Panc1 (cell line): ENCODE measurements at regions not wholly inside any gene's neighbourhood (a gene's known extent, or its start where the extent isn't known, plus 50 kb on each side); places are given as distances from the start of the nearest gene placed in this dataset.

Source experiments
- ATAC-seq: fragments of 200-7000 bp; cut with Tn5 transposase; 2 replicates; pipeline ENCODE4 v1.9.1; 2020; ENCODE audit warnings: mild to moderate bottlenecking, moderate library complexity
- BruUV-seq: library from RNA; stranded (reverse); fragments of 400-500 nt; replicated peaks from 2 replicates; lab custom pipeline; 2021; lab: Mats Ljungman, UMichigan
- CTCF ChIA-PET: fragments of 300-600 bp; sonication (Branson Sonifier 250); formaldehyde crosslinking; loops from one replicate; lab custom pipeline; 2022; ENCODE audit warnings: antibody characterized with exemption; lab: Charles Lee
- POLR2A ChIA-PET: fragments of 300-600 bp; sonication (Branson Sonifier 250); formaldehyde crosslinking; loops from one replicate; lab custom pipeline; 2022; ENCODE audit warnings: antibody characterized with exemption; lab: Charles Lee
- DNase-seq: peaks from one replicate; pipeline ENCODE4 v3.0.0-alpha.2; 2010; ENCODE audit warnings: low read depth, low spot score
- H3K27ac ChIP-seq: 2 replicates; pipeline ENCODE4 v1.5.1; 2011; ENCODE audit warnings: mild to moderate bottlenecking, low read length, inconsistent platforms
- H3K27me3 ChIP-seq: fragments of 200-500 bp; sonication (Bioruptor generic); 2 replicates; pipeline ENCODE4 v1.6.0; 2014; ENCODE audit warnings: low read length, inconsistent platforms; ENCODE audit not compliant: control insufficient read depth, insufficient read depth
- H3K36me3 ChIP-seq: fragments of 200-500 bp; sonication (Bioruptor generic); 2 replicates; pipeline ENCODE4 v1.5.1; 2014; ENCODE audit warnings: inconsistent platforms, mild to moderate bottlenecking, low read length, moderate library complexity; ENCODE audit not compliant: control insufficient read depth, insufficient read depth
- H3K4me1 ChIP-seq: 2 replicates; pipeline ENCODE4 v1.5.1; 2011; ENCODE audit warnings: inconsistent platforms, mild to moderate bottlenecking, low read length, moderate library complexity; ENCODE audit not compliant: control insufficient read depth, insufficient read depth
- H3K4me3 ChIP-seq, 2 experiments: 2 replicates each; pipeline ENCODE4 v1.5.1; 2011 to 2012; ENCODE audit warnings: low read depth in 2 of 2, low read length in 2 of 2, mild to moderate bottlenecking in 2 of 2, inconsistent platforms in 1 of 2, moderate library complexity in 1 of 2
- H3K9me3 ChIP-seq: fragments of 200-500 bp; sonication (Bioruptor generic); 2 replicates; pipeline ENCODE4 v1.5.1; 2014; ENCODE audit warnings: low read depth, mild to moderate bottlenecking, inconsistent platforms, low read length, moderate library complexity; ENCODE audit not compliant: control insufficient read depth, insufficient read depth
- CTCF ChIP-seq: fragments of 450-650 bp; IDR thresholded peaks from 2 replicates; pipeline ENCODE4 v1.5.1; 2017; ENCODE audit warnings: mild to moderate bottlenecking
- POLR2AphosphoS5 ChIP-seq: IDR thresholded peaks from 2 replicates; pipeline ENCODE4 v1.6.1; 2012; ENCODE audit warnings: mild to moderate bottlenecking, low read depth, low read length, moderate library complexity
- SIN3A ChIP-seq: IDR thresholded peaks from 2 replicates; pipeline ENCODE4 v1.6.1; 2012; ENCODE audit warnings: low read depth, mild to moderate bottlenecking, low read length, moderate library complexity, borderline replicate concordance; ENCODE audit not compliant: insufficient read depth
- TCF7L2 ChIP-seq: IDR thresholded peaks from 2 replicates; pipeline ENCODE4 v1.6.1; 2011; ENCODE audit warnings: mild to moderate bottlenecking, low read depth, low read length, inconsistent platforms
- in situ Hi-C: cut with HindIII; loops from 2 replicates; pipeline ENCODE4 v1.10.0; 2016; ENCODE audit warnings: low sequenced_read_pairs, low pct_unique_long_range_greater_than_20kb
- intact Hi-C: fragments of 100-400 bp; cut with micrococcal nuclease; formaldehyde crosslinking; loops from one replicate; pipeline ENCODE4 v1.10.0; 2022; ENCODE audit not compliant: unreplicated experiment
- TF ChIP-seq, protein P1 (sequence below), 2 experiments: IDR thresholded peaks; 2 replicates each; pipeline ENCODE4 v1.6.1; 2011 to 2012; ENCODE audit warnings: low read depth in 2 of 2, control low read depth in 1 of 2, low read length in 1 of 2, mild to moderate bottlenecking in 1 of 2, moderate library complexity in 1 of 2; ENCODE audit not compliant: insufficient read depth in 1 of 2

DNA sequence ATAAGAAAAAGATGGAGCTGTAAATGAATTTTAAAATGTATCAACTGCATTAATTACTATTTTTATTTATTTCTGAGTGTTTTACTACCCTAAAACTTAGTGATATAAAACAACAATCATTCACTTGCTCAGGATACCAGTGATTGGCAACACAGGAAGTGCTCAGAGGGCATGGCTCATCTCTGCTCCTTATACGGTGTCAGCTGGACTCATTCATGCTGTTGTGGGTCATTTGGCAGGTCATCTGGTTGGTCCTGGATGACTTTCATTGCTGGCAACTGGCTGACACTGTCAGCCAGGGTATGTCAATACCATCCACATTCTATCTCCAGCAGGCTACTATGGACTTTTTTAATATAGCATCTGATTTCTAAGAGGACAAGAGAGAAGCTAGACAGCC, 689.6 kb upstream of the NECTIN3 start:
- Histone ChIP-seq H3K36me3 (no peaks in the 10 kb centered on the region), H3K27me3 (no peaks in the 10 kb centered on the region), H3K4me3 (no peak overlapping the region), H3K27ac (no peak overlapping the region), H3K9me3 (no peaks in the 10 kb centered on the region; the same call in 1 of the 2 replicates), H3K4me1 (no peaks in the 10 kb centered on the region)
- in situ Hi-C loops: no loop called here
- intact Hi-C loops: loop anchor here (5.0 kb wide), 1 partner anchor 1400 kb away; no protein-coding TSS in a partner anchor
- TF ChIP-seq POLR2AphosphoS5: no peak
- no peak for TF ChIP-seq CTCF
- TF ChIP-seq TCF7L2: no peak
- no peak for TF ChIP-seq SIN3A
- TF ChIP-seq, protein P1, sequence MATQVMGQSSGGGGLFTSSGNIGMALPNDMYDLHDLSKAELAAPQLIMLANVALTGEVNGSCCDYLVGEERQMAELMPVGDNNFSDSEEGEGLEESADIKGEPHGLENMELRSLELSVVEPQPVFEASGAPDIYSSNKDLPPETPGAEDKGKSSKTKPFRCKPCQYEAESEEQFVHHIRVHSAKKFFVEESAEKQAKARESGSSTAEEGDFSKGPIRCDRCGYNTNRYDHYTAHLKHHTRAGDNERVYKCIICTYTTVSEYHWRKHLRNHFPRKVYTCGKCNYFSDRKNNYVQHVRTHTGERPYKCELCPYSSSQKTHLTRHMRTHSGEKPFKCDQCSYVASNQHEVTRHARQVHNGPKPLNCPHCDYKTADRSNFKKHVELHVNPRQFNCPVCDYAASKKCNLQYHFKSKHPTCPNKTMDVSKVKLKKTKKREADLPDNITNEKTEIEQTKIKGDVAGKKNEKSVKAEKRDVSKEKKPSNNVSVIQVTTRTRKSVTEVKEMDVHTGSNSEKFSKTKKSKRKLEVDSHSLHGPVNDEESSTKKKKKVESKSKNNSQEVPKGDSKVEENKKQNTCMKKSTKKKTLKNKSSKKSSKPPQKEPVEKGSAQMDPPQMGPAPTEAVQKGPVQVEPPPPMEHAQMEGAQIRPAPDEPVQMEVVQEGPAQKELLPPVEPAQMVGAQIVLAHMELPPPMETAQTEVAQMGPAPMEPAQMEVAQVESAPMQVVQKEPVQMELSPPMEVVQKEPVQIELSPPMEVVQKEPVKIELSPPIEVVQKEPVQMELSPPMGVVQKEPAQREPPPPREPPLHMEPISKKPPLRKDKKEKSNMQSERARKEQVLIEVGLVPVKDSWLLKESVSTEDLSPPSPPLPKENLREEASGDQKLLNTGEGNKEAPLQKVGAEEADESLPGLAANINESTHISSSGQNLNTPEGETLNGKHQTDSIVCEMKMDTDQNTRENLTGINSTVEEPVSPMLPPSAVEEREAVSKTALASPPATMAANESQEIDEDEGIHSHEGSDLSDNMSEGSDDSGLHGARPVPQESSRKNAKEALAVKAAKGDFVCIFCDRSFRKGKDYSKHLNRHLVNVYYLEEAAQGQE (IDR thresholded peaks at IDR 0.05; ENCODE audit: insufficient read depth in 1 of 2, low read depth in 2 of 2, low read length in 1 of 2): no peak
- DNase-seq (no peak), ATAC-seq (no peak)
- ChIA-PET CTCF (no interaction called here), POLR2A (no interaction called here)
- BruUV-seq: no TSS peak

- no peaks in the 10 kb centered on the region for H3K27me3 ChIP-seq
- BruUV-seq: no TSS peak
- CTCF ChIA-PET: no interaction called here
- no peak overlapping the region for H3K4me3 ChIP-seq
- POLR2A ChIA-PET: no interaction called here
- no peaks in the 10 kb centered on the region for H3K36me3 ChIP-seq
- in situ Hi-C loops (no loop called here), intact Hi-C loops (loop anchor here (5.0 kb wide), 1 partner anchor 1399 kb away; no protein-coding TSS in a partner anchor)
- no peaks in the 10 kb centered on the region for H3K4me1 ChIP-seq
- no peak for TF ChIP-seq SIN3A
- TF ChIP-seq, protein P1 (IDR thresholded peaks at IDR 0.05; ENCODE audit: insufficient read depth in 1 of 2, low read depth in 2 of 2, low read length in 1 of 2): no peak
- TF ChIP-seq POLR2AphosphoS5: no peak
- TF ChIP-seq CTCF: no peak
- no peak for TF ChIP-seq TCF7L2
- H3K27ac ChIP-seq: no peak overlapping the region
- DNase-seq (no peak), ATAC-seq (no peak)
- no peaks in the 10 kb centered on the region for H3K9me3 ChIP-seq
Measured at GRCh38 chr3:110383356-110383755, 688.3 kb upstream of the NECTIN3 start.
